Activated CD4-positive, alpha-beta T cell treated with anti-CD3 and anti-CD28 coated beads, Interleukin-2, amount 50 U/mL, for 48 hours (primary cell): ENCODE measurements at regions not wholly inside any gene's neighbourhood (a gene's known extent, or its start where the extent isn't known, plus 50 kb on each side); places are given as distances from the start of the nearest gene placed in this dataset.

Source experiments
- DNase-seq, 2 experiments: peaks; one replicate each; pipeline ENCODE4 v3.0.0-alpha.2; 2020

GRCh38 chr9:26026423-26027100 is 348.3 kb upstream of the TUSC1 start:
- DNase-seq: no peak

GRCh38 chr9:26013199-26013598 is 335.0 kb upstream of the TUSC1 start:
- DNase-seq: no peak

- DNase-seq: no peak
Observed at GRCh38 chr9:26012797-26013196, 334.6 kb upstream of the TUSC1 start.

- DNase-seq: no peak
Observed at GRCh38 chr9:25994605-25995004, 316.4 kb upstream of the TUSC1 start.

GRCh38 chr9:25990376-25990775 is 312.1 kb upstream of the TUSC1 start:
- DNase-seq: no peak

- no peak for DNase-seq
Observed at GRCh38 chr9:25975667-25976066, 297.4 kb upstream of the TUSC1 start.

- DNase-seq: no peak
Observed at GRCh38 chr9:25964239-25964638, 286.0 kb upstream of the TUSC1 start.

- no peak for DNase-seq
Observed at GRCh38 chr9:25960178-25960577, 281.9 kb upstream of the TUSC1 start.

- DNase-seq: no peak
Observed at GRCh38 chr9:25954209-25954608, 276.0 kb upstream of the TUSC1 start.

- DNase-seq: no peak
Observed at GRCh38 chr9:25948182-25948581, 269.9 kb upstream of the TUSC1 start.

GRCh38 chr9:25939126-25939525 is 260.9 kb upstream of the TUSC1 start:
- DNase-seq: no peak

GRCh38 chr9:25936031-25936430 is 257.8 kb upstream of the TUSC1 start:
- DNase-seq: no peak

- no peak for DNase-seq
Observed at GRCh38 chr9:25935188-25935587, 256.9 kb upstream of the TUSC1 start.

GRCh38 chr9:25918761-25919160 is 240.5 kb upstream of the TUSC1 start:
- no peak for DNase-seq

GRCh38 chr9:25917731-25918362 is 239.6 kb upstream of the TUSC1 start:
- no peak for DNase-seq

- DNase-seq: no peak
Observed at GRCh38 chr9:25913806-25914205, 235.6 kb upstream of the TUSC1 start.

GRCh38 chr9:25904701-25905100 is 226.5 kb upstream of the TUSC1 start:
- DNase-seq: no peak

GRCh38 chr9:25891527-25891926 is 213.3 kb upstream of the TUSC1 start:
- DNase-seq: no peak

GRCh38 chr9:25889661-25890060 is 211.4 kb upstream of the TUSC1 start:
- no peak for DNase-seq

GRCh38 chr9:25876248-25876647 is 198.0 kb upstream of the TUSC1 start:
- DNase-seq: no peak

- no peak for DNase-seq
Observed at GRCh38 chr9:25864509-25864908, 186.3 kb upstream of the TUSC1 start.

- DNase-seq: no peak
Observed at GRCh38 chr9:25861421-25861820, 183.2 kb upstream of the TUSC1 start.

GRCh38 chr9:25857147-25857546 is 178.9 kb upstream of the TUSC1 start:
- no peak for DNase-seq

- no peak for DNase-seq
Observed at GRCh38 chr9:25850803-25851202, 172.6 kb upstream of the TUSC1 start.

- DNase-seq: no peak
Observed at GRCh38 chr9:25845867-25846266, 167.6 kb upstream of the TUSC1 start.
